ENCODE measurements at regions not wholly inside any gene's neighbourhood (a gene's known extent, or its start where the extent isn't known, plus 50 kb on each side); places are given as distances from the start of the nearest gene placed in this dataset.
"Not testable (repeated sequence)": the region's sequence is repeated elsewhere in the genome, so short reads cannot be mapped to it uniquely, and the experiment has no call there.

- TF ChIP-seq MLX (CRISPR knock-in tag; IDR thresholded peaks at IDR 0.05); SP1 (CRISPR knock-in tag; conservative IDR thresholded peaks at IDR 0.05); TP53 (CRISPR knock-in tag; IDR thresholded peaks at IDR 0.05); CTCF (IDR thresholded peaks at IDR 0.05); ESRRA (CRISPR knock-in tag; IDR thresholded peaks at IDR 0.05; ENCODE audit: borderline replicate concordance); RELA (CRISPR knock-in tag; IDR thresholded peaks at IDR 0.05; ENCODE audit: borderline replicate concordance); ZNF232 (CRISPR knock-in tag; IDR thresholded peaks at IDR 0.05); ZNF263 (CRISPR knock-in tag; IDR thresholded peaks at IDR 0.05; ENCODE audit: low read depth); NR3C1 (CRISPR knock-in tag; conservative IDR thresholded peaks at IDR 0.05; ENCODE audit: low read depth): not testable (repeated sequence)
- TF ChIP-seq, protein P1, sequence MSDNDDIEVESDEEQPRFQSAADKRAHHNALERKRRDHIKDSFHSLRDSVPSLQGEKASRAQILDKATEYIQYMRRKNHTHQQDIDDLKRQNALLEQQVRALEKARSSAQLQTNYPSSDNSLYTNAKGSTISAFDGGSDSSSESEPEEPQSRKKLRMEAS (CRISPR knock-in tag; IDR thresholded peaks at IDR 0.05): not testable (repeated sequence)
- TF ChIP-seq, protein P2, sequence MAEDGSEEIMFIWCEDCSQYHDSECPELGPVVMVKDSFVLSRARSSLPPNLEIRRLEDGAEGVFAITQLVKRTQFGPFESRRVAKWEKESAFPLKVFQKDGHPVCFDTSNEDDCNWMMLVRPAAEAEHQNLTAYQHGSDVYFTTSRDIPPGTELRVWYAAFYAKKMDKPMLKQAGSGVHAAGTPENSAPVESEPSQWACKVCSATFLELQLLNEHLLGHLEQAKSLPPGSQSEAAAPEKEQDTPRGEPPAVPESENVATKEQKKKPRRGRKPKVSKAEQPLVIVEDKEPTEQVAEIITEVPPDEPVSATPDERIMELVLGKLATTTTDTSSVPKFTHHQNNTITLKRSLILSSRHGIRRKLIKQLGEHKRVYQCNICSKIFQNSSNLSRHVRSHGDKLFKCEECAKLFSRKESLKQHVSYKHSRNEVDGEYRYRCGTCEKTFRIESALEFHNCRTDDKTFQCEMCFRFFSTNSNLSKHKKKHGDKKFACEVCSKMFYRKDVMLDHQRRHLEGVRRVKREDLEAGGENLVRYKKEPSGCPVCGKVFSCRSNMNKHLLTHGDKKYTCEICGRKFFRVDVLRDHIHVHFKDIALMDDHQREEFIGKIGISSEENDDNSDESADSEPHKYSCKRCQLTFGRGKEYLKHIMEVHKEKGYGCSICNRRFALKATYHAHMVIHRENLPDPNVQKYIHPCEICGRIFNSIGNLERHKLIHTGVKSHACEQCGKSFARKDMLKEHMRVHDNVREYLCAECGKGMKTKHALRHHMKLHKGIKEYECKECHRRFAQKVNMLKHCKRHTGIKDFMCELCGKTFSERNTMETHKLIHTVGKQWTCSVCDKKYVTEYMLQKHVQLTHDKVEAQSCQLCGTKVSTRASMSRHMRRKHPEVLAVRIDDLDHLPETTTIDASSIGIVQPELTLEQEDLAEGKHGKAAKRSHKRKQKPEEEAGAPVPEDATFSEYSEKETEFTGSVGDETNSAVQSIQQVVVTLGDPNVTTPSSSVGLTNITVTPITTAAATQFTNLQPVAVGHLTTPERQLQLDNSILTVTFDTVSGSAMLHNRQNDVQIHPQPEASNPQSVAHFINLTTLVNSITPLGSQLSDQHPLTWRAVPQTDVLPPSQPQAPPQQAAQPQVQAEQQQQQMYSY (CRISPR knock-in tag; IDR thresholded peaks at IDR 0.05): not testable (repeated sequence)
- TF ChIP-seq, protein P3, sequence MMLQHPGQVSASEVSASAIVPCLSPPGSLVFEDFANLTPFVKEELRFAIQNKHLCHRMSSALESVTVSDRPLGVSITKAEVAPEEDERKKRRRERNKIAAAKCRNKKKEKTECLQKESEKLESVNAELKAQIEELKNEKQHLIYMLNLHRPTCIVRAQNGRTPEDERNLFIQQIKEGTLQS (CRISPR knock-in tag; conservative IDR thresholded peaks at IDR 0.05): not testable (repeated sequence)
- TF ChIP-seq, protein P4, sequence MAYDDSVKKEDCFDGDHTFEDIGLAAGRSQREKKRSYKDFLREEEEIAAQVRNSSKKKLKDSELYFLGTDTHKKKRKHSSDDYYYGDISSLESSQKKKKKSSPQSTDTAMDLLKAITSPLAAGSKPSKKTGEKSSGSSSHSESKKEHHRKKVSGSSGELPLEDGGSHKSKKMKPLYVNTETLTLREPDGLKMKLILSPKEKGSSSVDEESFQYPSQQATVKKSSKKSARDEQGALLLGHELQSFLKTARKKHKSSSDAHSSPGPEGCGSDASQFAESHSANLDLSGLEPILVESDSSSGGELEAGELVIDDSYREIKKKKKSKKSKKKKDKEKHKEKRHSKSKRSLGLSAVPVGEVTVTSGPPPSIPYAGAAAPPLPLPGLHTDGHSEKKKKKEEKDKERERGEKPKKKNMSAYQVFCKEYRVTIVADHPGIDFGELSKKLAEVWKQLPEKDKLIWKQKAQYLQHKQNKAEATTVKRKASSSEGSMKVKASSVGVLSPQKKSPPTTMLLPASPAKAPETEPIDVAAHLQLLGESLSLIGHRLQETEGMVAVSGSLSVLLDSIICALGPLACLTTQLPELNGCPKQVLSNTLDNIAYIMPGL (CRISPR knock-in tag; IDR thresholded peaks at IDR 0.05): not testable (repeated sequence)
Measured at GRCh38 chr11:49817705-49818430, 134.3 kb upstream of the OR4C13 start.
